Bronchial epithelial cell (primary cell): ENCODE measurements at regions not wholly inside any gene's neighbourhood (a gene's known extent, or its start where the extent isn't known, plus 50 kb on each side); places are given as distances from the start of the nearest gene placed in this dataset.

ENCODE experiments used
- DNase-seq: peaks from one replicate; pipeline ENCODE4 v3.0.0-alpha.2; 2010; ENCODE audit warnings: low read depth
- FAIRE-seq: peaks from 2 replicates; lab custom pipeline; 2011; peaks lifted over from hg19 to GRCh38; lab: Jason Lieb, UNC
- H3K27me3 ChIP-seq: 2 replicates; pipeline ENCODE4 v1.5.1; 2011; ENCODE audit warnings: low read length; ENCODE audit not compliant: control insufficient read depth, insufficient read depth
- H3K36me3 ChIP-seq: 2 replicates; pipeline ENCODE4 v1.5.1; 2011; ENCODE audit warnings: low read length; ENCODE audit not compliant: control insufficient read depth, insufficient read depth
- H3K4me3 ChIP-seq: 2 replicates; pipeline ENCODE4 v1.5.1; 2011; ENCODE audit warnings: mild to moderate bottlenecking, low read depth, low read length, control low read depth
- CTCF ChIP-seq: IDR thresholded peaks from 2 replicates; pipeline ENCODE4 v1.5.1; 2011; ENCODE audit warnings: mild to moderate bottlenecking, moderate library complexity, low read length, control low read depth, inconsistent platforms; ENCODE audit not compliant: insufficient read depth, severe bottlenecking

- peak; percentile 64 for DNase-seq
- Histone ChIP-seq H3K27me3 (no peaks in the 10 kb centered on the region), H3K4me3 (no peak overlapping the region), H3K36me3 (no peaks in the 10 kb centered on the region)
- no peak for TF ChIP-seq CTCF
- FAIRE-seq: no peak
Measured at GRCh38 chr14:100408350-100409002, 85.3 kb downstream of the SLC25A47 start.

- no peak for TF ChIP-seq CTCF
- FAIRE-seq (no peak), DNase-seq (no peak)
- no peaks in the 10 kb centered on the region for H3K36me3 ChIP-seq
- no peaks in the 10 kb centered on the region for H3K27me3 ChIP-seq
- no peak overlapping the region for H3K4me3 ChIP-seq
Measured at GRCh38 chr14:100409003-100409360, 85.8 kb downstream of the SLC25A47 start.

GRCh38 chr14:100409651-100410050, 86.5 kb downstream of the SLC25A47 start:
- FAIRE-seq: no peak
- no peak for TF ChIP-seq CTCF
- Histone ChIP-seq H3K27me3 (no peaks in the 10 kb centered on the region), H3K36me3 (no peaks in the 10 kb centered on the region), H3K4me3 (no peak overlapping the region)
- no peak for DNase-seq

GRCh38 chr14:100410056-100410565, 87.0 kb downstream of the SLC25A47 start:
- no peak overlapping the region for H3K4me3 ChIP-seq
- TF ChIP-seq CTCF: no peak
- FAIRE-seq (no peak), DNase-seq (peak; percentile 26)
- no peaks in the 10 kb centered on the region for H3K27me3 ChIP-seq
- H3K36me3 ChIP-seq: no peaks in the 10 kb centered on the region

GRCh38 chr14:100413699-100414098, 90.6 kb downstream of the SLC25A47 start:
- TF ChIP-seq CTCF: no peak
- DNase-seq: no peak
- Histone ChIP-seq H3K27me3 (no peaks in the 10 kb centered on the region), H3K36me3 (no peaks in the 10 kb centered on the region), H3K4me3 (no peak overlapping the region)
- FAIRE-seq: no peak

GRCh38 chr14:100415226-100415625, 92.1 kb downstream of the SLC25A47 start:
- FAIRE-seq (no peak), DNase-seq (no peak)
- no peak for TF ChIP-seq CTCF
- no peaks in the 10 kb centered on the region for H3K27me3 ChIP-seq
- H3K4me3 ChIP-seq: no peak overlapping the region
- no peaks in the 10 kb centered on the region for H3K36me3 ChIP-seq
